Lower lobe of right lung (tissue), 2 donors: ENCODE measurements at regions not wholly inside any gene's neighbourhood (a gene's known extent, or its start where the extent isn't known, plus 50 kb on each side); places are given as distances from the start of the nearest gene placed in this dataset.

Experiments
- ATAC-seq, 2 donors: fragments of 200-7000 bp; cut with Tn5 transposase; one replicate each; pipeline ENCODE4 v1.9.1; 2020 to 2022; ENCODE audit warnings: mild to moderate bottlenecking in 2 of 2, moderate library complexity in 2 of 2
- DNase-seq: peaks from one replicate; pipeline ENCODE4 v3.0.0-alpha.2; 2020
- H3K27ac ChIP-seq: fragments of 200-600 bp; one replicate; pipeline ENCODE4 v1.8.0; 2022
- H3K27me3 ChIP-seq: fragments of 200-600 bp; one replicate; pipeline ENCODE4 v1.8.0; 2022; ENCODE audit warnings: low read depth
- H3K36me3 ChIP-seq: fragments of 200-600 bp; one replicate; pipeline ENCODE4 v1.8.0; 2022; ENCODE audit warnings: mild to moderate bottlenecking
- H3K4me1 ChIP-seq: fragments of 200-600 bp; one replicate; pipeline ENCODE4 v1.8.0; 2022
- H3K4me3 ChIP-seq: fragments of 200-600 bp; one replicate; pipeline ENCODE4 v1.8.0; 2022; ENCODE audit warnings: mild to moderate bottlenecking
- H3K9me3 ChIP-seq: fragments of 200-600 bp; one replicate; pipeline ENCODE4 v1.8.0; 2022
- intact Hi-C: fragments of 100-400 bp; cut with DNase I; formaldehyde crosslinking; loops from one replicate; pipeline ENCODE4 v1.11.0; 2022
- TF ChIP-seq, protein P1 (sequence below): fragments of 200-600 bp; IDR thresholded peaks from one replicate; pipeline ENCODE4 v1.8.0; 2022; ENCODE audit warnings: antibody characterized with exemption, mild to moderate bottlenecking
- donor health status: DM: no; HTN: yes; CAD: no; lungs with severe emphysema.

DNA sequence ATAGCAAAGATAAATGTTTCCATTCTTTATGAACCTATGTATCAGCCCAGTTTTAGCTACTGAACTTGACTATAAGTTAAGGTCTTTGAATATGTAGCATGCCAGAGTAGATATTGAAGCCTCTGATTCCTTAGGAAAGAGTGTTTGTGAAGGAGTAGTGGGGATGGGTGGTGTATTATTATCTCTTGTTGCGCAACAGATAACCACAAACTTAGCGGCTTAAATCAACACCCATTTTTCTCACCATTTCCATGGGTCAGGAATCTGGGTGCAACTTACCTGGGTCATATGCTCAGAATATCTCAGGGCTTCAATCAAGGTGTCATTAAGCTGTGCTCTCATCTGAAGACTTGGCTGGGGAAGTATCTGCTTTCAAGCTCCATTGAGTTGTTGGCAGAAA lies 251.4 kb upstream of the PUDP start:
- Histone ChIP-seq H3K4me3 (no peak overlapping the region), H3K27ac (no peak overlapping the region), H3K4me1 (no peaks in the 10 kb centered on the region), H3K36me3 (no peaks in the 10 kb centered on the region), H3K27me3 (no peaks in the 10 kb centered on the region), H3K9me3 (no peaks in the 10 kb centered on the region)
- no peak for ATAC-seq
- DNase-seq = no peak
- intact Hi-C loops = no loop called here
- TF ChIP-seq, protein P1, sequence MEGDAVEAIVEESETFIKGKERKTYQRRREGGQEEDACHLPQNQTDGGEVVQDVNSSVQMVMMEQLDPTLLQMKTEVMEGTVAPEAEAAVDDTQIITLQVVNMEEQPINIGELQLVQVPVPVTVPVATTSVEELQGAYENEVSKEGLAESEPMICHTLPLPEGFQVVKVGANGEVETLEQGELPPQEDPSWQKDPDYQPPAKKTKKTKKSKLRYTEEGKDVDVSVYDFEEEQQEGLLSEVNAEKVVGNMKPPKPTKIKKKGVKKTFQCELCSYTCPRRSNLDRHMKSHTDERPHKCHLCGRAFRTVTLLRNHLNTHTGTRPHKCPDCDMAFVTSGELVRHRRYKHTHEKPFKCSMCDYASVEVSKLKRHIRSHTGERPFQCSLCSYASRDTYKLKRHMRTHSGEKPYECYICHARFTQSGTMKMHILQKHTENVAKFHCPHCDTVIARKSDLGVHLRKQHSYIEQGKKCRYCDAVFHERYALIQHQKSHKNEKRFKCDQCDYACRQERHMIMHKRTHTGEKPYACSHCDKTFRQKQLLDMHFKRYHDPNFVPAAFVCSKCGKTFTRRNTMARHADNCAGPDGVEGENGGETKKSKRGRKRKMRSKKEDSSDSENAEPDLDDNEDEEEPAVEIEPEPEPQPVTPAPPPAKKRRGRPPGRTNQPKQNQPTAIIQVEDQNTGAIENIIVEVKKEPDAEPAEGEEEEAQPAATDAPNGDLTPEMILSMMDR = no peak

DNA sequence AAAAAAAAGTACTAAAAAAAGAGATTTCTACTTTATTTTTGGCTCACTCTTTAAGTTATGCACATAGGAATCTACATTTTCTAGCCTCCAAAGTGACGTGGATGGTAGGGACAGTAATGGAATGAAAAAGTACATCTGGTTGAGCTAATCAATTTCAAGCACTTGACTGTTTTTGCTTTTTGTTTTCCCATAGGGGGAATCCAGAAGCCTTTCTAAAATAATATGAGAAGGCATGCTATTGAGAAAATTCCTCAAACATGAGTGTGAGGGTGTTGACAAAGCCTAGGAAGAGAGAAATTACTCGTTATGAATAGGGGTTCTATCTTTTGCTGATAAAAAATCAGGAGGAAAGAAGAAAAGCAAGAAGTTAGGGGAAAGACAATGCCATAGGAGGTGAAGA lies 242.5 kb upstream of the PUDP start:
- no peak for ATAC-seq
- Histone ChIP-seq H3K36me3 (no peaks in the 10 kb centered on the region), H3K27ac (no peak overlapping the region), H3K27me3 (no peaks in the 10 kb centered on the region), H3K4me3 (no peak overlapping the region), H3K9me3 (no peaks in the 10 kb centered on the region), H3K4me1 (no peaks in the 10 kb centered on the region)
- intact Hi-C loops = no loop called here
- DNase-seq = no peak
- TF ChIP-seq, protein P1 = no peak

DNA sequence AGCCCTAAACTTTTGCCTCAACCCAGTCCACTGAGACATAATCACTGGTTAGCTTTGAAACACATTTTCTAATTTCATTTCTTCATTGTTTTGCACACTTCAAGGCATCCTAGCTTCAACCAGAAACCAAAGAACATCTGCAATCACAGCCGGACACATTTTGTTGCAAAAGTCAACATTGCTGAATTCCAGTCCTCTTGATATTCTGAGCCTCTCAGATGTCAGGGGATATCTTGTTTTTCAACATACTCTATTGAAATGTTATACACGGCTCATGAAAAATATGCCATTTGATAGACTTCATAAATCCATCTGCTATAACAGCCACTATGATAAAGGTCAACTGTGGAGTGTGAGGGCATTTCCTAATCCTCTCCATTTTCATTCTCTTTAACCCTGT lies 241.6 kb upstream of the PUDP start:
- ATAC-seq (no peak), DNase-seq (no peak)
- Histone ChIP-seq H3K27ac (no peak overlapping the region), H3K27me3 (no peaks in the 10 kb centered on the region), H3K36me3 (no peaks in the 10 kb centered on the region), H3K4me1 (no peaks in the 10 kb centered on the region), H3K4me3 (no peak overlapping the region), H3K9me3 (no peaks in the 10 kb centered on the region)
- TF ChIP-seq, protein P1 = no peak
- intact Hi-C loops = no loop called here

DNA sequence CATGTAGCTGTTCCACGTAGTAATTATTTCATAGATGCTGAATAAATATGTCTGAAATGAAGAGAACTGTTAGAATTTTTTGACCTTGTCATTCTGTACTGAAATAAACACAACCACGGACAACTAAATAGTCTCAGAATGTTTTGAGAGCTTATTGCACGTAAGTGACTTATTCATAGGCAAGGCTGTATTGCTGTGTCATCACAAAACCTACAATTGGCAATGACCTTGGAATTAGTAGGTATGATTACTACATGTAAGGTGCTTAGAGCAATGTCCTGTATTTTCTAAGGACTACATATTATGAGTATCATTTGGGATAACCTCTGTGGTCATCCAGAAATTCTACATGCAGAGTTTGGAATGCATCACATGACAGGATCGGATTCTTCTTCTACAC lies 237.2 kb upstream of the PUDP start:
- intact Hi-C loops = no loop called here

DNA sequence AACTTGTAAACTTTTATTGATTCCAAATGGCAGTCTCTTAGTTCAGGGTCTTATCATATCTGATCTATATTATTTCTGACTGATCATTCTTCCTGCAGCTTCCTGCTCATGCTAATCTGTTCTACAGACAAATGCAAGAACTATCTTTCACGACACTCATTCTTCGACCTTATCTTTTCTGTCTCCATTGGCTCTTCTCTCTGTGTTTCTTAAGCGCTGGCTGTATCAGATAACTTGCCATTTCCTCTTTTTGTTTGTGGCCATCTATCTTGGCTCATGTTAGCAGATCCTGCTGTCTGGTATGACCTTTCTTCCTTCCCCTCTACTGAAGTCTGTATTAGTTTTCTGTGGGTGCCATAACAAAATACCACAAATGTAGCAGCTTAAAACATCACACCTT lies 230.5 kb upstream of the PUDP start:
- ATAC-seq = no peak
- TF ChIP-seq, protein P1 = no peak
- Histone ChIP-seq H3K4me3 (no peak overlapping the region), H3K9me3 (no peaks in the 10 kb centered on the region), H3K4me1 (no peaks in the 10 kb centered on the region), H3K27ac (no peak overlapping the region), H3K36me3 (no peaks in the 10 kb centered on the region), H3K27me3 (no peaks in the 10 kb centered on the region)
- no peak for DNase-seq
- intact Hi-C loops = no loop called here

More for the DNA sequence above, 237.2 kb upstream of the PUDP start:
- Histone ChIP-seq H3K4me1 (no peaks in the 10 kb centered on the region), H3K4me3 (no peak overlapping the region), H3K9me3 (no peaks in the 10 kb centered on the region), H3K36me3 (no peaks in the 10 kb centered on the region), H3K27me3 (no peaks in the 10 kb centered on the region), H3K27ac (no peak overlapping the region)
- ATAC-seq (no peak), DNase-seq (no peak)
- TF ChIP-seq, protein P1 = no peak
